ENCODE measurements at regions not wholly inside any gene's neighbourhood (a gene's known extent, or its start where the extent isn't known, plus 50 kb on each side); places are given as distances from the start of the nearest gene placed in this dataset.
"Not testable (repeated sequence)": the region's sequence is repeated elsewhere in the genome, so short reads cannot be mapped to it uniquely, and the experiment has no call there.

GRCh38 chr18:15001795-15002107 lies 253.8 kb downstream of the ANKRD30B start:
- not testable (repeated sequence) for DNase-seq, H3K27ac Mint-ChIP-seq, ATAC-seq, H3K27me3 Mint-ChIP-seq, H3K4me3 Mint-ChIP-seq, H3K4me1 Mint-ChIP-seq
- peaks cover 4 to 12% of the 10 kb centered on the region in 2 donors for H3K9me3 Mint-ChIP-seq

- not testable (repeated sequence) for H3K27ac Mint-ChIP-seq, H3K4me1 Mint-ChIP-seq, ATAC-seq, H3K27me3 Mint-ChIP-seq, DNase-seq, H3K4me3 Mint-ChIP-seq, H3K9me3 Mint-ChIP-seq
Observed at GRCh38 chr18:15002765-15003164, 254.8 kb downstream of the ANKRD30B start.

- not testable (repeated sequence) for H3K4me1 Mint-ChIP-seq, H3K9me3 Mint-ChIP-seq, DNase-seq, H3K27me3 Mint-ChIP-seq, H3K4me3 Mint-ChIP-seq, ATAC-seq, H3K27ac Mint-ChIP-seq
Observed at GRCh38 chr18:15003231-15003630, 255.3 kb downstream of the ANKRD30B start.

GRCh38 chr18:15003636-15004269 lies 255.8 kb downstream of the ANKRD30B start:
- not testable (repeated sequence) for H3K27me3 Mint-ChIP-seq, ATAC-seq, DNase-seq, H3K4me3 Mint-ChIP-seq, H3K4me1 Mint-ChIP-seq, H3K9me3 Mint-ChIP-seq, H3K27ac Mint-ChIP-seq

DNA sequence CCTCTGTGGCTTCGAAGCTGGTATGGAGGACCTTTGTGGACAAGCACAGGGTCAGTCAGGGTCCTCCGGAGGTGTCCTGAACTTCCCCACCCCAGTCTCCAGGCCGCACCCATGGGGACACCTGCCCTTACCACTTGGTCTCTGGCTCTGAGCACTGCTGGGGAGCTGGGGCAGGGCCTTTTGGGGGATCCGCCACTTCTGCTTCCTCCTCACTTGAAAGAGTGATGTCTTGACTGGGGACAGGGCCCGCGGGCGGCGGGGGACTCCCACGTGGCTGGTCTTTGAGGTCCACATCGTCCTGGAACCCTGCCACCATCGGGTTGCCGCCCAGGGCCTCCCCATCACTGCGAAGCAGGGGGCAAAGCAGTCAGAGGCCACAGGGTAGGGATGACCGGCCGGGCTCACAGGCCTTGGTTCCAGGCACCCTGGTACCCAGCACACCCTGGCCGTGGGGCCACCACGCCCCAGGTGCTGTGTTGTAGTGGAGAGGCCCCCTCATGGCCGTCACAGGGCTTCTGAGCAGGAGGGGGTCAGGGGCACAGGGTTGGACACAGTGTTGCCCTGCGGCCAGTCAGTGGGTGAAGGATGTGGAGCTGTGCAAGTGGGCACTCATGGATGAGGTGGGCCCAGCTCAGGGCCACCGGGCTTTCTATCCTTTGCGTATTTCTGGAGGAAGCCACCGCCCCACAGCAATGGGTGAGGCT lies 256.4 kb downstream of the ANKRD30B start:
- not testable (repeated sequence) for H3K27ac Mint-ChIP-seq, H3K27me3 Mint-ChIP-seq, H3K4me3 Mint-ChIP-seq, H3K4me1 Mint-ChIP-seq, H3K9me3 Mint-ChIP-seq, DNase-seq
- ATAC-seq = peak; percentile 13

- ATAC-seq (no peak), DNase-seq (no peak)
- no peaks in the 10 kb centered on the region for H3K4me1 Mint-ChIP-seq
- no peak overlapping the region for H3K4me3 Mint-ChIP-seq
- H3K27me3 Mint-ChIP-seq = peaks cover 9% of the 10 kb centered on the region
- no peak overlapping the region for H3K27ac Mint-ChIP-seq
- no peaks in the 10 kb centered on the region for H3K9me3 Mint-ChIP-seq
Observed at GRCh38 chr18:15005313-15006130, 257.6 kb downstream of the ANKRD30B start.

- ATAC-seq, H3K4me3 Mint-ChIP-seq, H3K9me3 Mint-ChIP-seq, H3K4me1 Mint-ChIP-seq, DNase-seq, H3K27me3 Mint-ChIP-seq: not testable (repeated sequence)
- H3K27ac Mint-ChIP-seq = peak overlapping the region in 1 of 2 donors; percentile 67
Observed at GRCh38 chr18:15006616-15007015, 258.6 kb downstream of the ANKRD30B start.

DNA sequence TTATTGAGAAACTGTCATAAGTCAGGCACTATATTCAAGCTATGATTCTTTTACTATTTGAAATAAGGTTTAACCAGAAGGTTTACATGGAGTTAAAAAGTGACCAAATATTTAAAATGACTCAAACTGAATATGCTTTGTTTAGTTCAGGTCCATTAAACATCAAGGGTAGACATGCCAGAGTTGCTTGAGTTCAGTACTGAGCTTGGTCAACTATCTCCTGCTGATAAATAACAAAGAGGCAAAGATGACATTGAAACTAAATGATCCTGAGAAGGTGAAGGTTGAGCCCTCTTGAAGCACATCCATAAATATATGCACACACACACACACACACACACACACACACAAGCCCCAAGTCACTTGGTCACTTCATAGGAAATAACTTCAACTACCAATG lies 278.1 kb downstream of the ANKRD30B start:
- H3K9me3 Mint-ChIP-seq, H3K27me3 Mint-ChIP-seq, ATAC-seq, DNase-seq, H3K27ac Mint-ChIP-seq, H3K4me3 Mint-ChIP-seq, H3K4me1 Mint-ChIP-seq: not testable (repeated sequence)

DNA sequence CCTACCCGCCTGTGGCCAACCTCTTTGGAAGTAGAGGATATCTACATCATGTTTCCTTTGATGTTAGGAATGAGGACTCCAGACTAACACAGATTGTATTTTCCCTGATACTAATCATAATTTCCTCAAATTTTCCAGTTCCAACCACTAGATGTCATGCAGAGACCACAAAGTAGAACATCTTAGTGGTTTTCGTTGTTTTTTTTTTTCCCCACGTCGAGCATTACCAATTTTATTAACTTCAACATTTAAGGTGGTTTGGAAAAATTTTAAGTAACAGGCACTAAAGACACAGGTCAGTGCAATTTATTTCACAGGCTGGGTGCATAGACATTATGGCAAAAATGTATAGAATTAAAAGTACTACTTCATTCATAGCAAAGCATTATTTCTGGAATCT lies 280.1 kb downstream of the ANKRD30B start:
- H3K27me3 Mint-ChIP-seq, ATAC-seq, DNase-seq, H3K27ac Mint-ChIP-seq, H3K4me3 Mint-ChIP-seq, H3K9me3 Mint-ChIP-seq, H3K4me1 Mint-ChIP-seq: not testable (repeated sequence)

GRCh38 chr18:15060279-15060880 lies 312.4 kb downstream of the ANKRD30B start:
- not testable (repeated sequence) for H3K27ac Mint-ChIP-seq, H3K27me3 Mint-ChIP-seq, H3K4me1 Mint-ChIP-seq, H3K9me3 Mint-ChIP-seq, H3K4me3 Mint-ChIP-seq, DNase-seq, ATAC-seq

- not testable (repeated sequence) for H3K4me3 Mint-ChIP-seq, DNase-seq, ATAC-seq, H3K27me3 Mint-ChIP-seq, H3K27ac Mint-ChIP-seq, H3K4me1 Mint-ChIP-seq, H3K9me3 Mint-ChIP-seq
Observed at GRCh38 chr18:15061289-15061896, 313.4 kb downstream of the ANKRD30B start.

GRCh38 chr18:15066434-15066833 lies 318.5 kb downstream of the ANKRD30B start:
- H3K9me3 Mint-ChIP-seq, H3K27me3 Mint-ChIP-seq, H3K4me3 Mint-ChIP-seq, ATAC-seq, DNase-seq, H3K4me1 Mint-ChIP-seq, H3K27ac Mint-ChIP-seq: not testable (repeated sequence)

DNA sequence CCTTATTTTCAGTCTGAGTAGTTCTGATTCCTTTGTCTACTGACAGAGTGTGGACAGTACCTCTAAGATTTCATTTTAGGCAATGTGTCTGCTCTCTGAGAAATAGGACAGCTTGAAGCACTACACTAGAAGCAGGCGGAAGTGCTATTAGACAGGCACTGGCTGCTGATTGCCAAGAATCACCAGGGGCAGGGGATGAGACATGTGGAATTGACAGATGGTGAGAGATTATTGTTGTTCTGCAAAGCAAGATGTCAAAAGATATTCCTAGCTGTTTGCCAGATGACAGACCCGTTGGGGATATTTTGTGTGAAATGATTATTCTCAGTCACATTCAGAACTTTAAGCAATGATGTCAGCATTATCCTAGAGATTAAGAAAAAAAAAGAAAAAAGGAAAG lies 323.3 kb downstream of the ANKRD30B start:
- H3K4me3 Mint-ChIP-seq, H3K4me1 Mint-ChIP-seq, H3K9me3 Mint-ChIP-seq, DNase-seq, H3K27ac Mint-ChIP-seq, H3K27me3 Mint-ChIP-seq, ATAC-seq: not testable (repeated sequence)

All from stimulated activated naive CD8-positive, alpha-beta T cell treated with anti-CD3 and anti-CD28 coated beads, Interleukin-15, amount 100 ng/mL, for 72 hours (primary cell).